ENCODE measurements at regions not wholly inside any gene's neighbourhood (a gene's known extent, or its start where the extent isn't known, plus 50 kb on each side); places are given as distances from the start of the nearest gene placed in this dataset.

GRCh38 chr7:98548370-98548769 is 68.7 kb upstream of the NPTX2 start:
- TF ChIP-seq EZH2 (IDR thresholded peaks at IDR 0.05; ENCODE audit: borderline replicate concordance) (no peak), CTCF (IDR thresholded peaks at IDR 0.05; ENCODE audit: poor library complexity) (no peak), EZH2phosphoT487 (IDR thresholded peaks at IDR 0.05; ENCODE audit: low read depth, severe bottlenecking, unreplicated experiment) (no peak)
